T-cell (primary cell): ENCODE measurements at regions not wholly inside any gene's neighbourhood (a gene's known extent, or its start where the extent isn't known, plus 50 kb on each side); places are given as distances from the start of the nearest gene placed in this dataset.
"Not testable (repeated sequence)": the region's sequence is repeated elsewhere in the genome, so short reads cannot be mapped to it uniquely, and the experiment has no call there.

ENCODE experiments used
- ATAC-seq, 4 experiments: fragments of 200-7000 bp in 3 of 4; fragments of 150-1000 bp in 1 of 4; cut with Tn5 transposase; replicated peaks in 1 of 4; 1 replicate in 3 of 4; 2 replicates in 1 of 4; pipeline ENCODE4 v1.10.0; 2021; ENCODE audit warnings: moderate library complexity in 3 of 4, mild to moderate bottlenecking in 2 of 4, moderate number of reproducible peaks in 1 of 4
- CTCF ChIA-PET, 2 donors: fragments of 300-600 bp; sonication (Branson Sonifier 250); formaldehyde crosslinking; loops; one replicate each; lab custom pipeline; 2022; ENCODE audit warnings: antibody characterized with exemption in 2 of 2; lab: Charles Lee
- POLR2A ChIA-PET, 2 donors: fragments of 300-600 bp; sonication (Branson Sonifier 250); formaldehyde crosslinking; loops; one replicate each; lab custom pipeline; 2022; ENCODE audit warnings: antibody characterized with exemption in 2 of 2; lab: Charles Lee
- DNase-seq, 35 experiments: peaks; one replicate each; pipeline versions ENCODE4 v3.0.0 to v3.0.0-alpha.2; 2013 to 2023
- H3K27ac ChIP-seq: one replicate; pipeline ENCODE4 v1.5.1; 2013; ENCODE audit warnings: low read length
- H3K27me3 ChIP-seq, 2 experiments: replicated peaks in 1 of 2; 1 replicate in 1 of 2; 2 replicates in 1 of 2; pipeline versions ENCODE4 v1.6.1 to v1.7.0; 2013; ENCODE audit warnings: low read length in 1 of 2, mixed read lengths in 1 of 2; ENCODE audit not compliant: control insufficient read depth in 2 of 2, insufficient read depth in 2 of 2; ENCODE audit errors: extremely low read depth in 1 of 2
- H3K36me3 ChIP-seq, 2 donors: 1 replicate in 1 of 2; 2 replicates in 1 of 2; pipeline versions ENCODE4 v1.6.1 to v1.7.0; 2013; ENCODE audit warnings: low read length in 1 of 2; ENCODE audit not compliant: control insufficient read depth in 2 of 2, insufficient read depth in 1 of 2; ENCODE audit errors: extremely low read depth in 1 of 2
- H3K4me1 ChIP-seq, 2 experiments: 1 replicate in 1 of 2; 2 replicates in 1 of 2; pipeline versions ENCODE4 v1.6.1 to v1.7.0; 2013; ENCODE audit warnings: low read length in 2 of 2, mixed read lengths in 1 of 2; ENCODE audit not compliant: insufficient read depth in 2 of 2, control insufficient read depth in 1 of 2; ENCODE audit errors: extremely low read depth in 1 of 2
- H3K4me3 ChIP-seq, 2 donors: 1 replicate in 1 of 2; 2 replicates in 1 of 2; pipeline versions ENCODE4 v1.5.1 to v1.7.0; 2013; ENCODE audit warnings: mild to moderate bottlenecking in 2 of 2, low read length in 1 of 2, moderate library complexity in 1 of 2; ENCODE audit not compliant: control insufficient read depth in 1 of 2; ENCODE audit errors: extremely low read depth in 1 of 2
- H3K9me3 ChIP-seq: 2 replicates; pipeline ENCODE4 v1.7.0; 2013
- H3K27ac Mint-ChIP-seq, 2 donors: one replicate each; pipeline ENCODE4 v1.8.0; 2020 to 2021; ENCODE audit warnings: mild to moderate bottlenecking in 2 of 2, mixed read lengths in 2 of 2
- H3K27me3 Mint-ChIP-seq, 2 donors: one replicate each; pipeline ENCODE4 v1.8.0; 2021 to 2022; ENCODE audit warnings: mixed read lengths in 2 of 2
- H3K36me3 Mint-ChIP-seq: one replicate; pipeline ENCODE4 v1.8.0; 2021; ENCODE audit warnings: mixed read lengths
- H3K4me1 Mint-ChIP-seq, 3 donors: one replicate each; pipeline ENCODE4 v1.8.0; 2020 to 2022; ENCODE audit warnings: mixed read lengths in 3 of 3, mild to moderate bottlenecking in 1 of 3
- H3K4me3 Mint-ChIP-seq, 3 donors: one replicate each; pipeline ENCODE4 v1.8.0; 2020 to 2022; ENCODE audit warnings: mild to moderate bottlenecking in 3 of 3, mixed read lengths in 3 of 3, moderate library complexity in 3 of 3
- H3K9me3 Mint-ChIP-seq, 3 donors: one replicate each; pipeline ENCODE4 v1.8.0; 2020 to 2022; ENCODE audit warnings: mixed read lengths in 3 of 3
- WGBS: methylation state at CpG from one replicate; pipeline ENCODE4 v1.1.5; 2013; ENCODE audit warnings: missing lambda C conversion rate; ENCODE audit not compliant: insufficient coverage; 5-methylcytosine and 5-hydroxymethylcytosine counted together

DNA sequence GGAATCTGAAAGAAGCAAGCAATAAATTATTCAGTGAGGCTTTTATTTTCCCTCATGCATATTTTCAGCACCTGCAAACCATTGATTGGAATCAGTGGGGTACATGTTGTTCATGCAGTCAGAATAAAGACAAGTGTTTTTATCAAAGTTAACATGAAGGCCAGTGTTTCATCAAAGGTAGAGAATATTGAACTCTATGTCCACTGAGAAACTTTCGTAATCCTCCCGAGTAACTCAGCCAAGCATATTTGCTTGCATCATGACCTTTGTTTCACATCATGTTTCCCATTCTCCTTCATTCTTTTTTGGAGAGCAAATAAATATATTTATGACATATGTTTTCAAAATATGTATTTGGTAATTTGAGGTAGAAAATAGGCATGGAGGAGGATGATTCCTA lies 663.1 kb downstream of the SH2D4B start:
- no peaks in the 10 kb centered on the region for H3K27me3 Mint-ChIP-seq
- Histone ChIP-seq H3K4me1 (no peaks in the 10 kb centered on the region), H3K9me3 (no peaks in the 10 kb centered on the region), H3K4me3 (no peak overlapping the region), H3K27me3 (no peaks in the 10 kb centered on the region), H3K36me3 (no peaks in the 10 kb centered on the region), H3K27ac (no peak overlapping the region)
- H3K36me3 Mint-ChIP-seq, result no peaks in the 10 kb centered on the region
- H3K4me1 Mint-ChIP-seq, result no peaks in the 10 kb centered on the region
- no peak overlapping the region for H3K4me3 Mint-ChIP-seq
- no peak overlapping the region for H3K27ac Mint-ChIP-seq
- ATAC-seq, result no peak
- DNase-seq, result no peak
- WGBS, result no CpG with 5 or more reads among the region's 2 CpGs
- ChIA-PET CTCF (no interaction called here), POLR2A (no interaction called here)
- peaks cover 0 to 3% (median 0%) of the 10 kb centered on the region in 3 donors for H3K9me3 Mint-ChIP-seq

DNA sequence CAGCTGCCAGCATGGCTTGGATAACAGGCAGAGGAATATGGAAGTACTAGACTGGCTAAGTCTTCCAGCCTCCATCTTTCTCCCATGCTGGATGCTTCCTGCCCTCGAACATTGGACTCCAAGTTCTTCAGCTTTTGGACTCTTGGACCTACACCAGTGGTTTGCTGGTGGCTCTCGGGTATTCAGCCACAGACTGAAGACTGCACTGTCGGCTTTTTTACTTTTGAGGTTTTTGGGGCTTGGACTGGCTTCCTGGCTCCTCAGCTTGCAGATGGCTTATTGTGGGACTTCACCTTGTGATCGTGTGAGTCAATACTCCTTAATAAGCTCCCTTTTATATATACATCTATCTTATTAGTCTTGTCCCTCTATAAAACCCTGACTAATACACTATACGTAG lies 667.6 kb upstream of the NRG3 start:
- H3K36me3 Mint-ChIP-seq, CTCF ChIA-PET, H3K4me3 Mint-ChIP-seq, H3K36me3 ChIP-seq, H3K9me3 ChIP-seq, H3K9me3 Mint-ChIP-seq, H3K4me1 Mint-ChIP-seq, DNase-seq, H3K27ac ChIP-seq, H3K27ac Mint-ChIP-seq, H3K27me3 ChIP-seq, H3K4me3 ChIP-seq, H3K27me3 Mint-ChIP-seq, ATAC-seq, H3K4me1 ChIP-seq: not testable (repeated sequence)
- WGBS, result 83% methylated on average over 3 of the region's 5 CpGs
- POLR2A ChIA-PET, result interaction anchor here in 1 of 2 donors (0.9 kb wide), 1 partner anchor 64 kb away, joined by 4 read pairs; no protein-coding TSS in a partner anchor

DNA sequence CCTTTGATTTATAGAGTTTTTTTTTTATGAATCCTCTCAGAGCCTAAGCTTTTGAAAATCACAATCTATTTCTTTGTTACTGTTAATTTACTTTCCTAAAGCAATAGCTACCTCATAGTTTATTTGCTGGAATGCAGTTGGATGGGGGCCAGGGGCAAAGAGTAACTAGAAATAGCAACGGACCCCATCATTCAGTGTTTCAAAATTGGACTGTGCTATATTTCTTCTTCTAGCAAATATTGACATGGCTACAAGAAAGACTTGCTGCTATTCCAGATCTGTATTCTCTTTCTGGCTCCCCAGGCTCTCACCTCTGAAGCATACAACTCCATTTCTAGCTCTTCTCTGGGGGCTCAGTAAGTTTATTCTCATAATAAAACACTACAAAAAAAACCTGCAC lies 661.6 kb upstream of the NRG3 start:
- Histone ChIP-seq H3K36me3 (no peaks in the 10 kb centered on the region), H3K27ac (no peak overlapping the region), H3K4me3 (no peak overlapping the region), H3K9me3 (no peaks in the 10 kb centered on the region), H3K27me3 (no peaks in the 10 kb centered on the region), H3K4me1 (no peaks in the 10 kb centered on the region)
- ATAC-seq, result no peak
- H3K27ac Mint-ChIP-seq, result no peak overlapping the region
- peaks cover 0 to 1% of the 10 kb centered on the region in 2 donors for H3K27me3 Mint-ChIP-seq
- H3K9me3 Mint-ChIP-seq, result no peaks in the 10 kb centered on the region
- no peak overlapping the region for H3K4me3 Mint-ChIP-seq
- CTCF ChIA-PET, result no interaction called here
- H3K36me3 Mint-ChIP-seq, result no peaks in the 10 kb centered on the region
- H3K4me1 Mint-ChIP-seq, result no peaks in the 10 kb centered on the region
- WGBS, result no CpG with 5 or more reads among the region's 1 CpG
- POLR2A ChIA-PET, result no interaction called here
- DNase-seq, result no peak

DNA sequence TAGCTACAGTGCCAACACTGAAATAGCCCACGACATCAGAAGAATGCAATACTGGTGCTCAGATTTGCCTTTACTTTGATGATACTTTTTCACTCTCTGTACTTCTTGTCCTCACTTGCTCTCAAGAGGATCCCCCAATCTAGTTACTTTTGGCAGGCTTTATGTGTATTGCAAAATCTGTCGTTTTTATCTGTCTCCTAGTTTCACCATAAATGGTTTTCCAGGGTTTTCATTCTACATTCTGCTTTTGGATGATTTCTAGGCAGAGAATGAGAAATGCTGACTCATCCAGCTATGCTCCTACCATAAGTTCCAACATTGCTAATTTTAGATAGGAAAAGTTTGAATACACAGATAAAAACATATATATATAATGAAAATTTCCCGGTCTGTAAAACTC lies 659.5 kb upstream of the NRG3 start:
- POLR2A ChIA-PET, result no interaction called here

DNA sequence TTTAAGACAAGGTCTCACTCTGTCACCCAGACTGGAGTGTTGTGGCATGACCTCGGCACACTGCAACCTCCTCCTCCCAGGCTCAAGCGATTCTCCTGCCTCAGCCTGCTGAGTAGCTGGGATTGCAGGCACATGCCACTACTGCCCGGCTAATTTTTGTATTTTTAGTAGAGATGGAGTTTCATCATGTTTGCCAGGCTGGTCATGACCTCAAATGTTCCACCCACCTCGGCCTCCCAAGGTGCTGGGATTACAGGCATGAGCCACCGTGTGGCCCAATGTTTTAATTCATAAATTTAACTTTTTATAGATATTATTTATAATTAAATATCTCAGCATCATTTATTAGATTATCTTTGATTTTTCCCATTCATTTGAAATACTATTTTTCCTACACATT lies 658.0 kb upstream of the NRG3 start:
- Mint-ChIP-seq H3K36me3 (no peaks in the 10 kb centered on the region), H3K9me3 (no peaks in the 10 kb centered on the region), H3K27me3 (peaks cover 0 to 1% of the 10 kb centered on the region in 2 donors), H3K4me1 (no peaks in the 10 kb centered on the region), H3K4me3 (no peak overlapping the region), H3K27ac (no peak overlapping the region)
- Histone ChIP-seq H3K4me1 (no peaks in the 10 kb centered on the region), H3K4me3 (no peak overlapping the region), H3K27me3 (no peaks in the 10 kb centered on the region), H3K27ac (no peak overlapping the region), H3K36me3 (no peaks in the 10 kb centered on the region), H3K9me3 (no peaks in the 10 kb centered on the region)
- ChIA-PET CTCF (no interaction called here), POLR2A (interaction anchor here in 1 of 2 donors (0.7 kb wide), 1 partner anchor 23 kb away, joined by 3 read pairs; no protein-coding TSS in a partner anchor)
- DNase-seq (no peak), ATAC-seq (no peak)
- 70% methylated on average over 2 of the region's 5 CpGs for WGBS

More for the DNA sequence above, 659.5 kb upstream of the NRG3 start:
- Histone ChIP-seq H3K4me1 (no peaks in the 10 kb centered on the region), H3K27me3 (no peaks in the 10 kb centered on the region), H3K36me3 (no peaks in the 10 kb centered on the region), H3K27ac (no peak overlapping the region), H3K4me3 (no peak overlapping the region), H3K9me3 (no peaks in the 10 kb centered on the region)
- DNase-seq (no peak), ATAC-seq (no peak)
- CTCF ChIA-PET, result no interaction called here
- Mint-ChIP-seq H3K4me3 (no peak overlapping the region), H3K27ac (no peak overlapping the region), H3K27me3 (peaks cover 0 to 1% of the 10 kb centered on the region in 2 donors), H3K36me3 (no peaks in the 10 kb centered on the region), H3K4me1 (no peaks in the 10 kb centered on the region), H3K9me3 (no peaks in the 10 kb centered on the region)
- 67% methylated on average over 1 of the region's 3 CpGs for WGBS

DNA sequence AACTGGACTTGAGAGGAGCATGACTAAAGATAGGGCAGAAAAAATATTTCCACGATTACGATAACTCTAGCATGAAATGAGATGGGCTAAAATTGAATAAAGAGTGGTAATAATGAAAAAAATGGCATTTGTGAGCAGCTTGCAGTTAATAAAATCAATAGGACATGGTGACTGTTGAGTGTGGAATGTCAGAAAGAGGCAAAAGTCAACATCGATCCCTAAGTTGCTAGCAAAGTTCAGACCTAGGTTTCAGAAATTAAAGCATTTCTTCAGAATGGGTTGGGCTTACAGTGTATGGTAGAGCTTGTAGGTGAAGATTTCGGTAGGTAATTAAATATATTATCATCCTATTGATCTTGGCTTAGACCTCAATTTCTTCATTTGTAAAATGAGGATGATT lies 656.7 kb upstream of the NRG3 start:
- H3K4me3 Mint-ChIP-seq, result no peak overlapping the region
- Histone ChIP-seq H3K27ac (no peak overlapping the region), H3K9me3 (no peaks in the 10 kb centered on the region), H3K4me3 (no peak overlapping the region), H3K27me3 (no peaks in the 10 kb centered on the region), H3K4me1 (no peaks in the 10 kb centered on the region), H3K36me3 (no peaks in the 10 kb centered on the region)
- H3K27ac Mint-ChIP-seq, result no peak overlapping the region
- CTCF ChIA-PET, result no interaction called here
- 100% methylated on average over 2 of the region's 4 CpGs for WGBS
- DNase-seq (no peak), ATAC-seq (no peak)
- POLR2A ChIA-PET, result no interaction called here
- H3K4me1 Mint-ChIP-seq, result no peaks in the 10 kb centered on the region
- no peaks in the 10 kb centered on the region for H3K36me3 Mint-ChIP-seq
- peaks cover 0 to 6% (median 4%) of the 10 kb centered on the region in 3 donors for H3K9me3 Mint-ChIP-seq
- H3K27me3 Mint-ChIP-seq, result peaks cover 0 to 1% of the 10 kb centered on the region in 2 donors

DNA sequence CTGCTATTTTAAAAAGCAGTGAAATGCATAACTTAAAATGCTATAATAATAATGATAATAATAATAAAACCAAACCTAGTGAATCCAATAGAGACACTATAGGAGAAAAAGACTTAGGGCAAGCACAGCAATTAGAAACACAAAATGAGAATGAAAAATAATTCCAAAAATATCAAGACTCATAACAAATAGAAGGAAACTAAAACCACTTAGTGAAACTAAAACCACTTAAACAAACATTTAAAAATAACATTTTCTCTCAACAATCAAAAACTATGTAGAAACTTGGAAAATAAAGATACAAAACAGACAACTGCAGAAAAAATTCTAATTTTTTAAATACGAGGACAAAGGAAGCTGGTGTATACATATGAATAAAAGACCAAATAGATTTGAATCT lies 655.2 kb upstream of the NRG3 start:
- H3K27me3 ChIP-seq, result no peaks in the 10 kb centered on the region
- H3K4me3 ChIP-seq, result no peak overlapping the region
- Mint-ChIP-seq H3K27me3 (peaks cover 0 to 1% of the 10 kb centered on the region in 2 donors), H3K4me3 (no peak overlapping the region), H3K4me1 (no peaks in the 10 kb centered on the region), H3K36me3 (no peaks in the 10 kb centered on the region), H3K9me3 (peaks cover 0 to 6% (median 4%) of the 10 kb centered on the region in 3 donors), H3K27ac (no peak overlapping the region)
- ChIA-PET POLR2A (no interaction called here), CTCF (no interaction called here)
- no peaks in the 10 kb centered on the region for H3K4me1 ChIP-seq
- no peak overlapping the region for H3K27ac ChIP-seq
- DNase-seq, result no peak
- WGBS, result no CpG with 5 or more reads among the region's 1 CpG
- ATAC-seq, result no peak
- H3K9me3 ChIP-seq, result no peaks in the 10 kb centered on the region
- H3K36me3 ChIP-seq, result no peaks in the 10 kb centered on the region
